ENCODE measurements at regions not wholly inside any gene's neighbourhood (a gene's known extent, or its start where the extent isn't known, plus 50 kb on each side); places are given as distances from the start of the nearest gene placed in this dataset.

DNA sequence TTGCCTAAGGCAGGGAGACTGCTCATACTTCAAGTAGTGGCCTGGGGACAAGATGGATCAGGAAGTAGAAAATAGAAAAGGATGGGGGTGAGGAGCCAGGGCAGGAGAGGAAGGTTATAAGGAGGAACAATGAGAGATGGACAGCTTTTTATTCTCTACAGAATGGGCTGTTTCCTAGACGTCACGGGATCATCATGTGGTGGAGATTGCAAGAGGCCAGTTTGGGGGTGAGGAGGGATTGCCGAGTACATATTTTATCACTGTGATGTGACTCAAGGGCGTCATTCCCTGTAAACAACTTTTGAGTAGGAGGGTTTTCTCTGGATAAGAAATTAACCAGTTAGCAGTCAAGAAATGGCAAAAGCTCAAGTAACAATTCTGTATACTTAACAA lies 406.3 kb downstream of the ETS1 start:
- no peak for DNase-seq
- intact Hi-C loops (cut with DNase I): no loop called here
- Histone ChIP-seq H3K9me3 (peaks cover 0 to 3% of the 10 kb centered on the region in 2 donors), H3K4me1 (peaks cover 0 to 4% of the 10 kb centered on the region in 2 donors), H3K36me3 (no peaks in the 10 kb centered on the region), H3K27me3 (no peaks in the 10 kb centered on the region), H3K27ac (no peak overlapping the region), H3K4me3 (no peak overlapping the region)
- TF ChIP-seq, protein P1, sequence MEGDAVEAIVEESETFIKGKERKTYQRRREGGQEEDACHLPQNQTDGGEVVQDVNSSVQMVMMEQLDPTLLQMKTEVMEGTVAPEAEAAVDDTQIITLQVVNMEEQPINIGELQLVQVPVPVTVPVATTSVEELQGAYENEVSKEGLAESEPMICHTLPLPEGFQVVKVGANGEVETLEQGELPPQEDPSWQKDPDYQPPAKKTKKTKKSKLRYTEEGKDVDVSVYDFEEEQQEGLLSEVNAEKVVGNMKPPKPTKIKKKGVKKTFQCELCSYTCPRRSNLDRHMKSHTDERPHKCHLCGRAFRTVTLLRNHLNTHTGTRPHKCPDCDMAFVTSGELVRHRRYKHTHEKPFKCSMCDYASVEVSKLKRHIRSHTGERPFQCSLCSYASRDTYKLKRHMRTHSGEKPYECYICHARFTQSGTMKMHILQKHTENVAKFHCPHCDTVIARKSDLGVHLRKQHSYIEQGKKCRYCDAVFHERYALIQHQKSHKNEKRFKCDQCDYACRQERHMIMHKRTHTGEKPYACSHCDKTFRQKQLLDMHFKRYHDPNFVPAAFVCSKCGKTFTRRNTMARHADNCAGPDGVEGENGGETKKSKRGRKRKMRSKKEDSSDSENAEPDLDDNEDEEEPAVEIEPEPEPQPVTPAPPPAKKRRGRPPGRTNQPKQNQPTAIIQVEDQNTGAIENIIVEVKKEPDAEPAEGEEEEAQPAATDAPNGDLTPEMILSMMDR (IDR thresholded peaks at IDR 0.05): no peak
- no peak for ATAC-seq

DNA sequence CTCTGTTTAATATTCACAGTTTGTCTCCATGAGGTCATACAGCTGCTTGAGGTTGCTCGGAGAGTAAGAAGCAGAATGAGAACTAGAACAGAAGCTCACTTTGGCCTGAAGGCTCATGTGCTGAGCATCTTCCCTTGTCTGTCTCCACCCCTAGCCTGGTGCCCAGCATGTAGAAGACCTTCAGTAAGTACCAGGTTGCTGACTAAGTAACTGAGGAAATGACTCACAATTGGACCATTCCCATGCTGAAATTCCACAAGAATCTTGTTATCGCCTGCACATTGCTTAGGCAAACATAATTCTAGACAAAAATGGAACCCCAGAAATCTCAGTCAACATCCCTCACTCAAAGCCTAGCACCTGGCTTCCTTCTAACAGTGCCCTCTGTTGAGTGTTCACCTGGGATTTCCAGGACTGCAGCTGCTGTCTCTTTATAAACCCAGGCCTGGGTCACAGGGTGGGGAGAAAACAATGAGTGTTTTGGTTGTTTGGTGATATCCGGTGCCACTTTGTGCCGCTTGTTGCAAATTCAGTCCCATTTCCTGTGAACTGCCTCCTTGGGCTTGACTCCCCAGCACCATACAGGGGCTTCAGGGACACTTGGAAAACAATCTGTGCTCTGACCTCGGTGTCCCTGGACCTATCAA lies 406.8 kb downstream of the ETS1 start:
- DNase-seq (no peak), ATAC-seq (peak; percentile 58)
- H3K4me3 ChIP-seq: no peak overlapping the region
- no peak overlapping the region for H3K27ac ChIP-seq
- H3K4me1 ChIP-seq: peaks cover 0 to 4% of the 10 kb centered on the region in 2 donors
- H3K27me3 ChIP-seq: no peaks in the 10 kb centered on the region
- H3K36me3 ChIP-seq: no peaks in the 10 kb centered on the region
- H3K9me3 ChIP-seq: peaks cover 0 to 3% of the 10 kb centered on the region in 2 donors
- TF ChIP-seq, protein P1 (IDR thresholded peaks at IDR 0.05): no peak
- intact Hi-C loops (cut with DNase I): no loop called here

DNA sequence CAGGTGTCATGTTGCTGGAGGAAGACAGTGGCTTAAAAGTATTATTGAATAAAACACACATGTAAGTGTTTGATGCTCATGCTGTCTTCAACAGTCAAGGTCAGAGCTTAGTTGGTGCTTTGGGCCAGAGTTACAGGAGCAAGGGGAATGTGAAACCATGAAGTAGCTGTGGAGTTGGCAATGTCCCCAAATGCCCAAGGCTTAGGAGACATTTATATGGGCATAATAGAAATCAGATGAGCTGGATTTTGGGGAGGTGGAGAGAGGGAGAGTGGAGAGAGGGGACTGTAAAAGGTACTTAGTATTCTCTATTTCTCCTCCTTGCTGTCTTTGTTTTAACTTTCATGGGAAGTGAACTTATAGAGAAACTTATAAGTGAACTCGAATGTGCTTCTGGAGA lies 407.8 kb downstream of the ETS1 start:
- intact Hi-C loops (cut with DNase I): loop anchor here in 1 of 2 donors (5.0 kb wide), 1 partner anchor 453 kb away; no protein-coding TSS in a partner anchor
- Histone ChIP-seq H3K36me3 (no peaks in the 10 kb centered on the region), H3K27ac (no peak overlapping the region), H3K4me1 (peaks cover 0 to 4% of the 10 kb centered on the region in 2 donors), H3K9me3 (no peaks in the 10 kb centered on the region), H3K4me3 (no peak overlapping the region), H3K27me3 (no peaks in the 10 kb centered on the region)
- DNase-seq (no peak), ATAC-seq (no peak)
- TF ChIP-seq, protein P1 (IDR thresholded peaks at IDR 0.05): no peak

DNA sequence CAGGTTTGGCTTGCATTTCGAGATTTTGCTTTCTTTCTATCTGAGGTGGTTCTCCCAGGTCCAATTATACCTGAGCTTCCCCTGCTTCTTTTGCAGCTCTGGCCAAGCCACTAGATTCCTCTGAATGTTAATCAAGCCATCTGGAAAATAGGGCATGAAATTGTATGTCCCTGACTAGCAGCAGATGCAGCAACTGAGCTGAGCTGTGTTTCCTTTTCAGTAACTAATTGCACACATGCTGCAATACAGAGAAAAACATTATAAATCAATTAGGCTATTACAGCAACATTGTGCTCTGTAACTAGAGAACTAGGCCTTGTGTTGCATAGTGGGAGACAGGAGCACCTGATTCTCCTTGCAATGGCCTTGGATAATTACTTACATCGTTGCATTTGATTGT lies 408.3 kb downstream of the ETS1 start:
- no peaks in the 10 kb centered on the region for H3K9me3 ChIP-seq
- no peak overlapping the region for H3K4me3 ChIP-seq
- TF ChIP-seq, protein P1 (IDR thresholded peaks at IDR 0.05): no peak
- no peak overlapping the region for H3K27ac ChIP-seq
- H3K36me3 ChIP-seq: no peaks in the 10 kb centered on the region
- H3K4me1 ChIP-seq: peaks cover 0 to 4% of the 10 kb centered on the region in 2 donors
- intact Hi-C loops (cut with DNase I): loop anchor here in 1 of 2 donors (5.0 kb wide), 1 partner anchor 453 kb away; no protein-coding TSS in a partner anchor
- no peaks in the 10 kb centered on the region for H3K27me3 ChIP-seq
- ATAC-seq: no peak
- no peak for DNase-seq

DNA sequence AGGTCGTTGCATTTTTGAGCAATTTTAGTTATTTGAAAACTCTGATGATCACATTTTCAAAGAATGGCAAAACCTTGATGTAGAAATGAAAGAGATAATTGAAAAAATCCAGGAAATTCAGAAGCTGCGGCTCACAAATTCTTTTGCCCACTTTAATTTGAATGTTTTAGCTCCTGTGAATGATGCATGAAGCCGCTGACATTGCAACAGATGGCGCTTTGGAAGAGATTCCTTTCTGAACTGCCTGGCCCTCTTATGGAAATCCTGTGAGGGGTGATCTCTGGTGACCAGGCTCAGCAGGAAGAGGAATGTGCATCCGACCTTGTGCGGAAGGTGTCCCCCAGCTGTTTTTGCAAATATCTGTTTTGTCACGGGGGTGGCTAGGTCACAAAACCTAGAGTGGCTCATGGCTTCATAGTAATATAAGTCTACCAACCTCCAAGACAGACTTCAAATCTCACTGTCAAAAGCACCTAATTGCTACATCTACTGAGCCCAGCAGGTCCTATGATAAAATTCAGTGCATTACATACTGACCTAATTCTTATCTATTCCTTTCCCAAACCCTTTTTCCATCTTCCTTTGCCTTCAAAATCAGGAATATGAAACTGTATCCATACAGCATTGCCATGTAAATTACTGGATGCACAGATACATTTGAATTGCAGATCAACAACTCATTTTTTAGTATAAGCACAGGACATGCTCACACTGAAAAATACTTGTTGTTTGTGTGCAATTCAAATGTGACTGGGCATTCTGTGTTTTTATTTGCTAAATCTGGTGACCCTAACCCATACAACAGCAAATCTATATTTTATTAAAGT lies 412.7 kb downstream of the ETS1 start:
- DNase-seq (no peak), ATAC-seq (no peak)
- H3K27me3 ChIP-seq: no peaks in the 10 kb centered on the region
- no peaks in the 10 kb centered on the region for H3K36me3 ChIP-seq
- no peak overlapping the region for H3K4me3 ChIP-seq
- intact Hi-C loops (cut with DNase I): loop anchor here in 1 of 2 donors (5.0 kb wide), 2 partner anchors 458 to 658 kb away; no protein-coding TSS in a partner anchor
- H3K27ac ChIP-seq: no peak overlapping the region
- H3K9me3 ChIP-seq: no peaks in the 10 kb centered on the region
- TF ChIP-seq, protein P1 (IDR thresholded peaks at IDR 0.05): no peak
- peaks cover 0 to 6% of the 10 kb centered on the region in 2 donors for H3K4me1 ChIP-seq
